ENCODE measurements at regions not wholly inside any gene's neighbourhood (a gene's known extent, or its start where the extent isn't known, plus 50 kb on each side); places are given as distances from the start of the nearest gene placed in this dataset.

DNA sequence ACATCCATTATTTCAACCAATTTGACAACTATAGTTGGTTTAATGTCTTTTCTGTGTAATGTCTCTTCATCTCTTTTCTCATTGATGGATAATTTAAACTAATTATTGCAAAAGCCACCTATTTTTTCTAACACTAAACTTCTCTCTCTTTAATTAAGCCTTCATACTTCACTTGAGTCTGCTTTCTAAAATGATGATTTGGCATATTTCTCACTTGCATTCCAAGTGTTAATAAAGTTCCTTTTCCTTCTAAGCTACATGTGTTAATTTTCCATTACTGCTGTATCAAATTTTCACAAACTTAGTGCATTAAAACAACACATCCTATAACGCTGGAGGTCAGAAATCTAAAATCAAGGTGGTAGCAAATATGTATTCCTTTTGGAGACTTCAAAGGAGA lies 1743.8 kb upstream of the PCDH7 start:
- DNase-seq = no peak

- no peak for DNase-seq
Measured at GRCh38 chr4:29002151-29002550, 1718.0 kb upstream of the PCDH7 start.

- DNase-seq = no peak
Measured at GRCh38 chr4:29005838-29006237, 1714.3 kb upstream of the PCDH7 start.

DNA sequence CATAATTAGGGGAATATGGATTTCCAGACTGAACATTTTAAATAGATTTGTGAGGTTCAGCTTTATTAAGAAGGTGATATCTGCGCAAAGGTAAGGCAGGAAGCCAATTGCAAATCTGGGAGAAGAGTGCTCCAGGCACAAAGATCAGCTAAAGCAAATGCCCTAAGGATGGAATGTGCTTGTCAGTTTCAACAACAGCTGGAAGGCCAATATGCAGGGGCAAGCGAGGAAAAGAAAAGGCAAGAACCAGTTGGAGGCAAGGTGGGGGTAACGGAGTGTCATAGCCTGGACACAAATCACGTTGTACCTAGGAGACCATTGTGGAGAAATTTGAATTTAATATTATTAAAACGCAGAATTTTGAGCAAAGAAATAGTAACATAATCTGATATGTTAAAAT lies 1710.3 kb upstream of the PCDH7 start:
- DNase-seq = no peak

DNA sequence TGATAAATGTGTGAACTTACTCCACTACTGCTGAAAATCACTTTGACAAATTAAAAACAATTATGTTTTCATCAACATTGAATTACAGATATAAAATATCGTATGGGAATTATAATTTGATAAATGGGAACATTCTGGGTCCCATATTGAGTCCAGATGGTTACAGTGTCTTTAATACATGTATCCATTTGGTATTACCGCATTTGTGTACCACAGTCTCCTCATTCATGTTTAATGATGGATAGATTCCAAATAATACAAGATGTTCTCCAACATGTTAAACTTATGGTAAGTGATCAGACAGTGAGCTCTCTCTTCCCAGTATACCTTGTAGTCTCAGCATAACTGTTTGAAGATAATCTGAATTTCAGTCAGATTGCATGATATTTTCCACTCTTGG lies 1706.8 kb upstream of the PCDH7 start:
- DNase-seq = no peak

GRCh38 chr4:29014555-29014954 lies 1705.6 kb upstream of the PCDH7 start:
- DNase-seq = no peak

- DNase-seq = no peak
Measured at GRCh38 chr4:29033703-29034102, 1686.5 kb upstream of the PCDH7 start.

- no peak for DNase-seq
Measured at GRCh38 chr4:29037501-29037900, 1682.7 kb upstream of the PCDH7 start.

DNA sequence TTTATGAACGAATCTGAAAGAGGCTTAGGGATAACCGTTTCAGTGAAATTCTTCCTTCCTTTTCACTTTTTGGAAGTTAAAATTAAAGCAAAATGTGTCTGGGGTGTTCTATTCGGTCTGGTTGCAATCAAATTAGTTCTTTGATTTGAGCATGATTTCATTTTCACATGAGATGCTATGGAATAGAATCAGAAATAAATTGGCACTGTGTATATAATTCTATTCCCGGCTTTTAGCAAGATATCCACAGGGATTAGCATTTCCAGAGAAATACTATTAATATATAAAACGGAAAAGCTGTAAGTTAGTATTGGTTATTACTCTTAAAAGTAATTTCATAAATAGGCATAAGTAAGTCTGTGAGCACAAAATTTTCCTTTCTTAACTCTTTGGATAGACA lies 1676.8 kb upstream of the PCDH7 start:
- no peak for DNase-seq

DNA sequence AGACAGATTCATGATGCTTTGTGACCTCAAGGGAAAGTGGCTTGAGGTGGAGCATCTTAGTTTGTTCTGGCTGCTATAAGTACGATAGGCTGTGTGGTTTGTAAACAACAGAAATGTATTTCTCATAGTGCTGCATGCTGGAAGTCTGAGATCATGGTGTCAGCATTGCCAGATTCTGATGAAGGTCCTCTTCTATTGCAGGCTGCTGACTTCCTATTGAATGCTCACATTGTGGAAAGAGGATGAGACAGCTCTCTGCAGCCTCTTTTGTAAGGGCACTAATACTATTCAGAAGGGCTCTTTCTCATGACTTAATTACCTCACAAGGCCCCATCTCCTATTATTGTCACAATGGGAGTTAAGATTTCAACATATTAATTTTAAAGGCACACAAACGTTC lies 1674.0 kb upstream of the PCDH7 start:
- DNase-seq = no peak

DNA sequence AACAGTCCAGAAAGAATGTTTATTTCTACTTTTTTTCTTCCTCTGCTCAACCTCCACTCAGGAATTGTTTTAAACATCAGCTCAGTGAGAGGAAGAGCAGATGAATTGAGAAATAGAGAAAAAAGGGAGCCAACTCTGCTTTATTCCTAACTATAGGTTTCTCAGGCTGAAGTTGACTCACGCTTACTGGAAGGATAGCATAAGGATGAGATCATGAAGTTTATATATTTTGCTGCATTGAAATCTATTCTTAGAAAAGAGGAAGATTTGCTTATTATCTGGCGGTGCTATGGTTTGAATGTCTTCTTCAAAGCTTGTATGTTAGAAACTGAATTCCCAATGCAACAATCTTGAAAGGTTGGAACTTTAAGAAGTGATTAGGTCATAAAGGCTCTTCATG lies 1673.4 kb upstream of the PCDH7 start:
- DNase-seq = no peak

- no peak for DNase-seq
Measured at GRCh38 chr4:29047341-29048041, 1672.7 kb upstream of the PCDH7 start.

DNA sequence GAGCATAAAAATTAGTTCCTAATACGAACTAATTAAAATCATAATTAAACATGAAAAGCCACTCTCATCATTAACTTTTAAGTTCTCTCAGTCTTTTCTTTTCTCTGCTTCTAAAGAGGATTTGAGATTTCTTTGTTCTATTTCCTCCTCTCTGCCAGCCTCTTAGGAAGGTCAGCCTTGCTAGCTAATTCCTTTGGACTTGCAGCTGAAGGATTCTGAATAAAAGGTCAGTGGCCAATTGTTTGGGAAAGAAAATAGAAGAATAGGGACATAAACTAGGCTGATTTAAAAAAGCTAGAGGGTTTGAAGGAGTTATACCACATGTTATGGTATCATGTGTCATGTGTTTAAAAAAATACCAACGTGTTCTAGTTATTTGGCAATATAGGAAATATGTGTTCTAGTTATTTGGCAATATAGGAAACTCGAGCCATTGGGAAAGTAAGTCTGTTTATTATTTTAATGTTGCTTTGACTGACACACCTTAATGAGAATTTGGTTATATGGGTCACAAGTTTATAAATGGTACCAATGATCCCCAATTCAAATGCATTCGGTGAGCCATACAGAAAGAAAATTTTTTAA lies 1668.7 kb upstream of the PCDH7 start:
- DNase-seq = no peak

DNA sequence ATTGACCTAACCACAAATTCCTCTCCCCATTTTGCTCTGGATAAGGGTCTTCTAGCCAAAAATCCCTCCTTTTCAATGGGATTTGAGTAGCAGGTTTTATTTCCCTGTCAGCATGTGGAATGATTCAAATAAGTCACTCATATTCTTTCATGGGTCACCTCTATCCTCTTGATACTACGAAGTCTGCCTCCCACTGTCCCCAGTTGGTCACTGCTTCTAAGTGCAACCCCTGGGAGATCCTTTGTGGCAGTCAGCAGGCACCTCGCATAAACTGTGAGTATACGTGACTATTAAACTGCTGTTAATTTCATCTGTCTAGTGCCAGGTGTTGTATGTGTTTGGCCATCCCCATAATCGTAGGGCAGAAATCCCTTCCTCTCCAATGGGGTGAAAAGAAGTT lies 1667.9 kb upstream of the PCDH7 start:
- DNase-seq = no peak

DNA sequence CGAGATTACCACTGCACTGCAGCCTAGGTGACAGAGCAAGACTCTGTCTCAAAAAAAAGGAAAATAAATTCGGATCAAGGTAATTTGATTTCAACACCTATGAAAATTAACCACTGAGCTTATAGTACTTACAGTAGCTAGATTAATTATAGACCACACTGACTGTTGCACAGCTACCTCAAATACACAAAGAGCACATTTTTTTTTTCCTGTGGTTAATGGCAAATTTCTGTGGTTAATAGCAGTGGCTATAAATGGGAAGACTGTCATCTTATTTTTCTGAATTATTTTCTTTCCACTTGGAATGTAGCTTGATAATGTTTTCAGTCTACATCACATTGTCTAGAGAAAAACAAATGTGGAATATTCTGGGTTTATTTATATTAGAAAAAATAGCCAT lies 1661.6 kb upstream of the PCDH7 start:
- DNase-seq = no peak

GRCh38 chr4:29066861-29067260 lies 1653.3 kb upstream of the PCDH7 start:
- no peak for DNase-seq

GRCh38 chr4:29073571-29073970 lies 1646.6 kb upstream of the PCDH7 start:
- DNase-seq = no peak

DNA sequence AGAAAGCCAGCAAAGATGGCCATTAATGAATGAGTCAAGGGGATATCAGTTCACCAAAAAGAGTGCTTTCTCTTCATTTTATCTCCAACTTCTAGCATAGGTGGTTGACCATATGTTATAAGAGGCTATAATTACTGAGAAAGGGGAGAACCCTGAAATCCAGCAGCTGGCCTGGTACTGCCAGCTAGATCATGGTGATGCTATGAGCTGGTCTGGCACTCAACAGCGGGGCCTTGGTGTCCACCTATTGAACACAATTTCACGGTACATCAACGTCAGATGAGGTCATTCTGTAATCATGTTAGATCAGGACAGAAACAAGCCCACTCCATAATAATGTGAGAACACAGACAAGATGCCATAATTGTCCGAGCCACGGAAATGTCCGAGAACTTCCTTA lies 1644.8 kb upstream of the PCDH7 start:
- DNase-seq = no peak

GRCh38 chr4:29079260-29079659 lies 1640.9 kb upstream of the PCDH7 start:
- DNase-seq = no peak

DNA sequence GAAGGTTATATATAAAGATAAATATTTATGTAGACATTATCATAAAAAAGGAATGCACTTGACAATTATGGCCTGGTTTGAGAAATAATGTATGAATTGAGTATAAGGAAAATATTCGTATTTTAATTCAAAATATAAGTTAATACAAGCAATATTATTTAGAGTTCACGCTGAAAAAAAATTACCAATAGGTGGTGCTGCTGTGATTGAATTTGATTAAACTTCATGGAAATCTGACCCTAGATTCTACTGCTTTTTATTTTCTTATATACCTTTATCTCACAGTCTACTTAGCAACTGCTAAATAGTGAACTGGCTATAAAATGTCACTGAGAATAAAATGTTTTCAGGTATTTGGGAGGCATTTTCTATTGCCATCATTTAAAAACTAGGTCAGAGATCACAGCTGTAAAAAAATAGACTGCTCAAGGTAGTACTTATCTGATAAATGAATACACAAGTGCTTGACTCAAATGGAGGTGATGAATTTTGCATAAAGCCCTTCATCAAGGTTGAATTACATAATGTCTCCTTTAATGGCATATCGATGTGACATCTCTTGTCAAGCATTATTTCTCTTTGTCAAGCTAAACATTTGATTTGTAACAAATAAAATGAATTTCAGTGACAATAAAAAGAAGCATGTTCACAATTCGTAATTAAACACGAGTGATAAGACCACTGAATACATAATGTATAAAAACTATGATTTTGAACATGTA lies 1638.8 kb upstream of the PCDH7 start:
- no peak for DNase-seq

DNA sequence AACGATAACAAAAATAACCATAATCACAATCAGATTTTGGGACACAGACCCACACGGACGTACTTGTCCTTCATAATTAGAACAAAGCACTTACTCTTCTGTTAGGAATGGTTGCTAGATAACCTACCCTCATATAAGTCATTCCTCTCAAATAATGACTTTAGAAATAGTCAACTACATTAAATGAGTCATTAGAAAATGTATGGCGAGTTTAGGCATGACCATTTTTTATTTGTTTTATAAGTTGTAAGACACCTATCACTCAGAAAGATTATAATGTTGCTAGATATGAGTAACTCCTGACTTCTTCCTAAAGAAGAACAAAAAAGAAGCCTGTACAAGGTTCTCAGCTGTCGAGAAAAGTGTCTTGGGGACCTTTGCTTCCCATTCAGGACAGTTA lies 1637.5 kb upstream of the PCDH7 start:
- no peak for DNase-seq

- DNase-seq = no peak
Measured at GRCh38 chr4:29085748-29086147, 1634.4 kb upstream of the PCDH7 start.

- DNase-seq = no peak
Measured at GRCh38 chr4:29104694-29105093, 1615.5 kb upstream of the PCDH7 start.

DNA sequence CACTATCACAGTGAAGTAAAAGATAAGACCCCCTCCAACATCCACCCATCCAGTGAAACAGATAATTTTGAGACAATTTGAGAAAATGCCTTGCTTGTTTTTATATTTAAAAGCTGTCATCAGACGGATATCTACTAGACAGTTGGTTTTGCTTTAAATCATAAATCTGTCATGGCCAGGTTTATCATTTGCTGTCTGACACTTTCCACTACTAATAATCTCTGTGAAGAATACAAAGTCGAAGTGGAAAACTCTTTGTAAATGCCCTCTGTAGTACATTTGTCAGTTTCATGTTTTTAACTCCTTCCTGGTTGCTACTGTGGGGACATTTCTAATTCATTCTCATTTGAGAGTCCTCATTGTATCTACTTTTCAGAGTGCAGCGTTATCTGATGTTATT lies 1606.2 kb upstream of the PCDH7 start:
- DNase-seq = no peak

Data from left kidney (tissue), 1 donor.